ENCODE measurements at regions not wholly inside any gene's neighbourhood (a gene's known extent, or its start where the extent isn't known, plus 50 kb on each side); places are given as distances from the start of the nearest gene placed in this dataset.
"Not testable (repeated sequence)": the region's sequence is repeated elsewhere in the genome, so short reads cannot be mapped to it uniquely, and the experiment has no call there.

DNA sequence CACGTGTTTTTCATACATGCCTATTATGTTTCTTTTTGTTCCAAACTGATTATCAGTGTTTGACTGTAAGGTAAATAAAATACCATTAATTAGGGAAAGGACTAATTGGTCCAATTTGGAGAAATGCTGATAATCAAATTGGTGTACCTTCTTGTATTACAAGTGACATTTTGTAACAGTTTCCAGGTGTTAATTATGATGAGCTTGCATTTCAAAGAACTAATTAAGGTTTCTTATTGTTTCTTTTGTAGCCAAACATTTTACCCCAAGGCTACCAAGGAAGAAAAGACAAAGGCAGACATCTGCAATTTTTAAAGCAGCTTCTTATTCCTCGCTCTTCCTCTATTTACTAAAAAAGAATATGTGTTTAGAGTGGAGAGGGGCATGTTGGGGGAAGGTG lies 88.7 kb upstream of the GRIK1 start:
- no peak for DNase-seq (ENCODE audit: low read depth in 1 of 2, low spot score in 2 of 2)
- no peak overlapping the region for H3K4me3 ChIP-seq
- H3K27me3 ChIP-seq (replicated peaks) = no peaks in the 10 kb centered on the region
- H3K9me3 ChIP-seq (replicated peaks) = no peaks in the 10 kb centered on the region
- H3K36me3 ChIP-seq = no peaks in the 10 kb centered on the region
- no peaks in the 10 kb centered on the region for H3K4me1 ChIP-seq (replicated peaks)
- no peak overlapping the region for H3K27ac ChIP-seq

DNA sequence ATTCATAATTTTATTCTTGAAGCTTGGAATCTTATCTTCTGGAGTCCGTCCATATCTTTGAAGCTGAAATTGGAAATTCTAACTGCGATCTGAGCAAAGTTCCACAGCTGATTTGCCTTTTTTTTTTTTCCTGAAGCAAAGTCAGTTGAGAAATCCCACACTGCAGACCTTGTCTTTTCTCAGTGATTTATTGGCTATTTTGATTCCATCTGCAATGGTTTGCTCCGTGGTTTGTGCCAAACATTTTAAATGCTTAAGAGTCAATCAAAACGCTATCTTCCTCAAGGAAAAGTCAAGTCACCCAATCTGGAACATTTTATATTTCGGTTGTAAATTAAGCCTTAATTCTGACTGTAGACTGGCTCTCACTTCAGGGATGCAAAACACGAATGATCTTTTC lies 88.2 kb upstream of the GRIK1 start:
- no peaks in the 10 kb centered on the region for H3K9me3 ChIP-seq (replicated peaks)
- H3K4me1 ChIP-seq (replicated peaks) = no peaks in the 10 kb centered on the region
- no peaks in the 10 kb centered on the region for H3K27me3 ChIP-seq (replicated peaks)
- DNase-seq (ENCODE audit: low read depth in 1 of 2, low spot score in 2 of 2) = no peak
- H3K4me3 ChIP-seq = no peak overlapping the region
- no peak overlapping the region for H3K27ac ChIP-seq
- no peaks in the 10 kb centered on the region for H3K36me3 ChIP-seq

DNA sequence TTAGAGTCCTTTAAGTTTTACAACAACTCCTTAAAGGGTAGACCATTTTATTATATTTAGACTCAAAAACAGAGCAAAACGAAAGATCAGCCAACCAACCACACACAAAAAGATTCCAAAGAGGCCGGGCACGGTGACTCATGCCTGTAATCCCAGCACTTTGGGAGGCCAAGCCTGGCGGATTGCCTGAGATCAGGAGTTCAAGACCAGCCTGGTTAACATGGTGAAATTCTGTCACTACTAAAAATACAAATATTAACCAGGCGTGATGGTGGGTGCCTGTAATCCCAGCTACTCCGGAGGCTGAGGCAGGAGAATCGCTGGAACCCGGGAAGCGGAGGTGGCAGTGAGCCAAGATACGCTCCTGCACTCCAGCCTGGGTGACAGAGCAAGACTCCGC lies 83.3 kb upstream of the GRIK1 start:
- not testable (repeated sequence) for H3K27ac ChIP-seq; H3K36me3 ChIP-seq; DNase-seq (ENCODE audit: low read depth in 1 of 2, low spot score in 2 of 2); H3K9me3 ChIP-seq (replicated peaks); H3K27me3 ChIP-seq (replicated peaks); H3K4me1 ChIP-seq (replicated peaks); H3K4me3 ChIP-seq

DNA sequence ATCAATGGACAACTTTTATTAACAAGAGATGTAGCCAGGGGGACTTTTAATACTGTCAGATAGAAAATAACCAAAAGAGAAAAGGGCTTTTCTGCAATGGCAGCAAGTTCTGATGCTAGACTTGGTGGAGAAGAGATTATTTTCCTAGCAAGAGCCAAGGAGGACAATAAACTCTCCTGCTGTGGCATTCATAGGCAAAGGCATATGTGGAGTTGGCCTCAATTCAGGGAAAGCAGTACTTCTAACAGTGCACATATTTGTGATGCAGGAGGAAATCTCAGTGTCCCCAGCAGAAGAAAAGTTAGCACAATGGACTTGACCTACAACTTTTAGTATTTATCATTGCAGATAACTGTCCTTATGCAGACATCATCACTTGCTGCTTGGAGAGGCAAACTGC lies 75.1 kb upstream of the GRIK1 start:
- H3K27me3 ChIP-seq (replicated peaks) = no peaks in the 10 kb centered on the region
- H3K4me1 ChIP-seq (replicated peaks) = no peaks in the 10 kb centered on the region
- H3K36me3 ChIP-seq = no peaks in the 10 kb centered on the region
- no peaks in the 10 kb centered on the region for H3K9me3 ChIP-seq (replicated peaks)
- no peak overlapping the region for H3K27ac ChIP-seq
- no peak overlapping the region for H3K4me3 ChIP-seq
- DNase-seq (ENCODE audit: low read depth in 1 of 2, low spot score in 2 of 2) = no peak

DNA sequence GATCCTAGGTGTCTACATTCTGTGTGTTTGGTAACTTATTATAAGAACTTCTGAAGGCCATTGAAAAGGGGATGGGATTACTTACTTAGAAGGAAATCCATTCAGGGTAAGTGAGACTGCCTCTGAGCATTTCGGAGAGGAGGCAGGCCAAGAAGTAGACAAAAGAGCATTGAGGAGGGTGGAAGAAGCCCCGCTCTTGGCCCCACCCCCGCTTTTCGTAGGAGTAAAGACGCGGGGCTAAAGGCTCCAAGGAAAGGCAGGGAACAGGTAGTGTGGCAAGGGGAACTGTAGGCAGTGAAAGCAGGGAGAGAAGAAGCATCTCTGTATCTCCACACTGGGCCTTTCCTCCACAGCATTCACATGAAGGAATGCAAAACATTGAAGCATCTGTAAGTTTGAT lies 51.8 kb upstream of the GRIK1 start:
- no peak for DNase-seq (ENCODE audit: low read depth in 1 of 2, low spot score in 2 of 2)
- Histone ChIP-seq H3K27me3 (replicated peaks) (no peaks in the 10 kb centered on the region; the same call in 1 of the 2 replicates), H3K9me3 (replicated peaks) (no peaks in the 10 kb centered on the region), H3K36me3 (no peaks in the 10 kb centered on the region), H3K4me3 (no peak overlapping the region), H3K4me1 (replicated peaks) (no peaks in the 10 kb centered on the region), H3K27ac (no peak overlapping the region)

DNA sequence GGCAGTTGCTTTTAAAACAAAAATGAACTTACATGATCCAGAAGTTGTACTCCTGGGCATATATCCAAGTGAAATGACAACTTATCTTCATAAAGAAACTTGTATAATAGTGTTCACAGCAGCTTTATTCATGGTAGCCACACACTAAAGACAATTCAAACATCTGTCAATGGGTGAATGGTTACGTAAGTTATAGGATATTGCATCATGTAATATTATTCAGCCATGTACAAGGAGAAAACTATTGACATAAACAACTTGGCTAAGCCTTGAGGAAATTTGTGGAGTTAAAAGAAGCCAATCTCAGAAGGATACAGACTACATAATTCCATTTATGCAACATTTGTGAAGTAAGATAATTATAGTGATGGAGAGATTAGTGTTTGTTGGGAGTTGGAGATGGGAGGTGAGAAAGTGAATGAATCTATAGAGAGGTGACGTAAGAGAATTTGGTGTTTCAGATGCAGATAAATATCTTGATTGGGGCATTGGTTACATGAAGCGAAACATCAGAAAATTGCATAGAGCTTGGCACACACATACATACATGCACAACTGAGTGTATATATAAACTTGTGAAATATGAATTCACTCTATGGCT lies 49.9 kb upstream of the GRIK1 start:
- no peak for DNase-seq (ENCODE audit: low read depth in 1 of 2, low spot score in 2 of 2)
- Histone ChIP-seq H3K36me3 (no peaks in the 10 kb centered on the region), H3K4me1 (replicated peaks) (no peaks in the 10 kb centered on the region), H3K27me3 (replicated peaks) (no peaks in the 10 kb centered on the region; the same call in 1 of the 2 replicates), H3K4me3 (no peak overlapping the region), H3K9me3 (replicated peaks) (no peaks in the 10 kb centered on the region), H3K27ac (no peak overlapping the region)

Measured in SJSA1 (cell line).